Fibroblast of lung (primary cell): ENCODE measurements at regions not wholly inside any gene's neighbourhood (a gene's known extent, or its start where the extent isn't known, plus 50 kb on each side); places are given as distances from the start of the nearest gene placed in this dataset.
A peak's percentile ranks its signal among the peaks of the same experiment; 100 is the strongest.

Experiments
- CTCF ChIP-seq, 2 donors: IDR thresholded peaks in 1 of 2; conservative IDR thresholded peaks in 1 of 2; 1 replicate in 1 of 2; 2 replicates in 1 of 2; pipeline ENCODE4 v1.5.1; 2011 to 2012; ENCODE audit warnings: low read length in 2 of 2, control low read depth in 1 of 2, inconsistent platforms in 1 of 2, low read depth in 1 of 2, mild to moderate bottlenecking in 1 of 2
- EZH2 ChIP-seq: IDR thresholded peaks from 2 replicates; pipeline ENCODE4 v1.5.1; 2012; ENCODE audit warnings: low read length, control low read depth, mild to moderate bottlenecking; ENCODE audit errors: missing control alignments

GRCh38 chr3:178966299-178967176 lies 105.1 kb downstream of the ZMAT3 start:
- TF ChIP-seq CTCF (conservative IDR thresholded peaks at IDR 0.05 in 1 of 2, IDR thresholded peaks at IDR 0.05 in 1 of 2; ENCODE audit: low read depth in 1 of 2, low read length in 2 of 2) (peak; percentile 22 to 62), EZH2 (no peak)
